Liver (tissue), 8 donors: ENCODE measurements at regions not wholly inside any gene's neighbourhood (a gene's known extent, or its start where the extent isn't known, plus 50 kb on each side); places are given as distances from the start of the nearest gene placed in this dataset.

Experiments used
- DNase-seq: peaks from one replicate; pipeline ENCODE4 v3.0.0-alpha.2; 2017; ENCODE audit warnings: low spot score
- H3K27ac ChIP-seq, 2 donors: one replicate each; pipeline ENCODE4 v1.7.0; 2013; ENCODE audit warnings: inconsistent platforms in 2 of 2, low read length in 2 of 2, control low read depth in 1 of 2, low read depth in 1 of 2, mild to moderate bottlenecking in 1 of 2
- H3K27me3 ChIP-seq, 4 donors: one replicate each; pipeline versions ENCODE4 v1.6.1 to v1.7.0; 2013; ENCODE audit warnings: low read length in 3 of 4, inconsistent platforms in 1 of 4, mild to moderate bottlenecking in 1 of 4, moderate library complexity in 1 of 4; ENCODE audit not compliant: control insufficient read depth in 4 of 4, insufficient read depth in 4 of 4
- H3K36me3 ChIP-seq, 4 donors: one replicate each; pipeline versions ENCODE4 v1.6.1 to v1.7.0; 2013; ENCODE audit warnings: low read length in 3 of 4, mild to moderate bottlenecking in 3 of 4, low read depth in 1 of 4, moderate library complexity in 1 of 4; ENCODE audit not compliant: control insufficient read depth in 4 of 4, insufficient read depth in 3 of 4
- H3K4me1 ChIP-seq, 4 donors: one replicate each; pipeline versions ENCODE4 v1.6.1 to v1.7.0; 2013; ENCODE audit warnings: low read length in 3 of 4, mild to moderate bottlenecking in 3 of 4, moderate library complexity in 1 of 4; ENCODE audit not compliant: control insufficient read depth in 4 of 4, insufficient read depth in 4 of 4
- H3K4me3 ChIP-seq, 3 donors: one replicate each; pipeline versions ENCODE4 v1.6.1 to v1.7.0; 2013; ENCODE audit warnings: low read length in 3 of 3, control low read depth in 1 of 3, low read depth in 1 of 3, mild to moderate bottlenecking in 1 of 3
- H3K9ac ChIP-seq, 2 donors: one replicate each; pipeline ENCODE4 v1.7.0; 2013; ENCODE audit warnings: low read length in 2 of 2, mild to moderate bottlenecking in 2 of 2, moderate library complexity in 2 of 2, control low read depth in 1 of 2, low read depth in 1 of 2
- H3K9me3 ChIP-seq, 4 donors: one replicate each; pipeline versions ENCODE4 v1.6.1 to v1.7.0; 2013; ENCODE audit warnings: low read length in 3 of 4; ENCODE audit not compliant: control insufficient read depth in 4 of 4
- ATF3 ChIP-seq: IDR thresholded peaks from 2 replicates; pipeline ENCODE4 v1.6.1; 2016; ENCODE audit warnings: antibody characterized with exemption
- CTCF ChIP-seq: fragments of 150-350 bp; IDR thresholded peaks from 2 replicates; pipeline ENCODE4 v1.5.1; 2017; ENCODE audit warnings: improper control_type of control experiment, low read depth, low read length; ENCODE audit not compliant: missing input control
- EGR1 ChIP-seq, 2 donors: IDR thresholded peaks; 2 replicates each; pipeline ENCODE4 v1.6.1; 2016 to 2018; ENCODE audit warnings: antibody characterized with exemption in 2 of 2, low read depth in 2 of 2
- FOXA2 ChIP-seq: IDR thresholded peaks from 2 replicates; pipeline ENCODE4 v1.6.1; 2016; ENCODE audit warnings: antibody characterized with exemption
- GABPA ChIP-seq, 2 donors: IDR thresholded peaks in 1 of 2; conservative IDR thresholded peaks in 1 of 2; 2 replicates each; pipeline ENCODE4 v1.6.1; 2016; ENCODE audit warnings: antibody characterized with exemption in 2 of 2, mild to moderate bottlenecking in 1 of 2, moderate library complexity in 1 of 2
- HNF4A ChIP-seq, 2 donors: conservative IDR thresholded peaks; 2 replicates each; pipeline ENCODE4 v1.6.1; 2016; ENCODE audit warnings: antibody characterized with exemption in 2 of 2, mild to moderate bottlenecking in 2 of 2
- JUND ChIP-seq, 2 donors: IDR thresholded peaks; 2 replicates each; pipeline ENCODE4 v1.6.1; 2016; ENCODE audit warnings: antibody characterized with exemption in 2 of 2
- MAX ChIP-seq: IDR thresholded peaks from 2 replicates; pipeline ENCODE4 v1.6.1; 2016; ENCODE audit warnings: antibody characterized with exemption
- RAD21 ChIP-seq, 2 donors: IDR thresholded peaks; 2 replicates each; pipeline ENCODE4 v1.6.1; 2016; ENCODE audit warnings: antibody characterized with exemption in 2 of 2, mild to moderate bottlenecking in 2 of 2
- RXRA ChIP-seq, 2 donors: IDR thresholded peaks; 2 replicates each; pipeline ENCODE4 v1.6.1; 2017 to 2018; ENCODE audit warnings: antibody characterized with exemption in 2 of 2, mild to moderate bottlenecking in 1 of 2
- SP1 ChIP-seq: IDR thresholded peaks from 2 replicates; pipeline ENCODE4 v1.6.1; 2018; ENCODE audit warnings: antibody characterized with exemption, mild to moderate bottlenecking
- TAF1 ChIP-seq: conservative IDR thresholded peaks from 2 replicates; pipeline ENCODE4 v1.6.1; 2016; ENCODE audit warnings: antibody characterized with exemption, mild to moderate bottlenecking
- YY1 ChIP-seq: IDR thresholded peaks from 2 replicates; pipeline ENCODE4 v1.6.1; 2016; ENCODE audit warnings: antibody characterized with exemption, mild to moderate bottlenecking
- WGBS: extraction: QIAGEN DNeasy Blood & Tissue Kit; methylation state at CpG from one replicate; pipeline ENCODE4 v1.1.7; 2013; 5-methylcytosine and 5-hydroxymethylcytosine counted together
- TF ChIP-seq, protein P1 (sequence below): IDR thresholded peaks from 2 replicates; pipeline ENCODE4 v1.6.1; 2016; ENCODE audit warnings: antibody characterized with exemption
- TF ChIP-seq, protein P2 (sequence below): IDR thresholded peaks from 2 replicates; pipeline ENCODE4 v1.6.1; 2016; ENCODE audit warnings: antibody characterized with exemption, mild to moderate bottlenecking
- donor health status: healthy.
- donor health status: healthy.
- donor health status: healthy.
- donor health status: healthy.
- donor health status: healthy.

DNA sequence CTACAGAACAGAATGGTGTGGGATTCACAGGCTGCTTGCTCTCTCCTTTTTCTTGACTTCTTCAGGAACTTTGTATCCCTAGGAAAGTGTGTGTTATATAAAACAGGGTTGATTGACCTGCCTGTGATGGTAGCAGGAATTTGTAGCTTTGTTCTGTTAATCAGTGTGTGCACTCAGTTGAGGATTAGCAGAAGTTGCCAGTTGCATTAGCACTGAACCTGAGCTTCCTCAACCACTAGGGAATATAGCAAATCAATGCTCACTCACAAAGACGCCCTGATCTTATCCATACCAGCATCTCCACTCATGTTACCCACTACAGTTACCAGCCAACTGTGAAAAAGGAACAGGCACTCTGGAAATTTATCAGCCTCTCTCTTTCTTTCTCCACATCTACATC lies 319.1 kb upstream of the EMCN start:
- no peak for DNase-seq
- Histone ChIP-seq H3K4me1 (peaks cover 0 to 12% (median 1%) of the 10 kb centered on the region in 4 donors), H3K9me3 (no peaks in the 10 kb centered on the region), H3K27ac (no peak overlapping the region), H3K9ac (no peak overlapping the region), H3K27me3 (no peaks in the 10 kb centered on the region), H3K4me3 (no peak overlapping the region), H3K36me3 (no peaks in the 10 kb centered on the region)
- TF ChIP-seq HNF4A (conservative IDR thresholded peaks at IDR 0.05) (no peak), RAD21 (IDR thresholded peaks at IDR 0.05) (no peak), SP1 (no peak), CTCF (no peak), ATF3 (no peak), MAX (no peak), TAF1 (no peak), FOXA2 (no peak), EGR1 (IDR thresholded peaks at IDR 0.05; ENCODE audit: low read depth in 2 of 2) (no peak), JUND (IDR thresholded peaks at IDR 0.05) (no peak)
- TF ChIP-seq, protein P1, sequence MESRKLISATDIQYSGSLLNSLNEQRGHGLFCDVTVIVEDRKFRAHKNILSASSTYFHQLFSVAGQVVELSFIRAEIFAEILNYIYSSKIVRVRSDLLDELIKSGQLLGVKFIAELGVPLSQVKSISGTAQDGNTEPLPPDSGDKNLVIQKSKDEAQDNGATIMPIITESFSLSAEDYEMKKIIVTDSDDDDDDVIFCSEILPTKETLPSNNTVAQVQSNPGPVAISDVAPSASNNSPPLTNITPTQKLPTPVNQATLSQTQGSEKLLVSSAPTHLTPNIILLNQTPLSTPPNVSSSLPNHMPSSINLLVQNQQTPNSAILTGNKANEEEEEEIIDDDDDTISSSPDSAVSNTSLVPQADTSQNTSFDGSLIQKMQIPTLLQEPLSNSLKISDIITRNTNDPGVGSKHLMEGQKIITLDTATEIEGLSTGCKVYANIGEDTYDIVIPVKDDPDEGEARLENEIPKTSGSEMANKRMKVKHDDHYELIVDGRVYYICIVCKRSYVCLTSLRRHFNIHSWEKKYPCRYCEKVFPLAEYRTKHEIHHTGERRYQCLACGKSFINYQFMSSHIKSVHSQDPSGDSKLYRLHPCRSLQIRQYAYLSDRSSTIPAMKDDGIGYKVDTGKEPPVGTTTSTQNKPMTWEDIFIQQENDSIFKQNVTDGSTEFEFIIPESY: no peak
- TF ChIP-seq, protein P2, sequence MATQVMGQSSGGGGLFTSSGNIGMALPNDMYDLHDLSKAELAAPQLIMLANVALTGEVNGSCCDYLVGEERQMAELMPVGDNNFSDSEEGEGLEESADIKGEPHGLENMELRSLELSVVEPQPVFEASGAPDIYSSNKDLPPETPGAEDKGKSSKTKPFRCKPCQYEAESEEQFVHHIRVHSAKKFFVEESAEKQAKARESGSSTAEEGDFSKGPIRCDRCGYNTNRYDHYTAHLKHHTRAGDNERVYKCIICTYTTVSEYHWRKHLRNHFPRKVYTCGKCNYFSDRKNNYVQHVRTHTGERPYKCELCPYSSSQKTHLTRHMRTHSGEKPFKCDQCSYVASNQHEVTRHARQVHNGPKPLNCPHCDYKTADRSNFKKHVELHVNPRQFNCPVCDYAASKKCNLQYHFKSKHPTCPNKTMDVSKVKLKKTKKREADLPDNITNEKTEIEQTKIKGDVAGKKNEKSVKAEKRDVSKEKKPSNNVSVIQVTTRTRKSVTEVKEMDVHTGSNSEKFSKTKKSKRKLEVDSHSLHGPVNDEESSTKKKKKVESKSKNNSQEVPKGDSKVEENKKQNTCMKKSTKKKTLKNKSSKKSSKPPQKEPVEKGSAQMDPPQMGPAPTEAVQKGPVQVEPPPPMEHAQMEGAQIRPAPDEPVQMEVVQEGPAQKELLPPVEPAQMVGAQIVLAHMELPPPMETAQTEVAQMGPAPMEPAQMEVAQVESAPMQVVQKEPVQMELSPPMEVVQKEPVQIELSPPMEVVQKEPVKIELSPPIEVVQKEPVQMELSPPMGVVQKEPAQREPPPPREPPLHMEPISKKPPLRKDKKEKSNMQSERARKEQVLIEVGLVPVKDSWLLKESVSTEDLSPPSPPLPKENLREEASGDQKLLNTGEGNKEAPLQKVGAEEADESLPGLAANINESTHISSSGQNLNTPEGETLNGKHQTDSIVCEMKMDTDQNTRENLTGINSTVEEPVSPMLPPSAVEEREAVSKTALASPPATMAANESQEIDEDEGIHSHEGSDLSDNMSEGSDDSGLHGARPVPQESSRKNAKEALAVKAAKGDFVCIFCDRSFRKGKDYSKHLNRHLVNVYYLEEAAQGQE: no peak
- 82% methylated on average over 1 of the region's 1 CpG for WGBS

- Histone ChIP-seq H3K27me3 (no peaks in the 10 kb centered on the region), H3K4me1 (peaks cover 0 to 5% (median 1%) of the 10 kb centered on the region in 4 donors), H3K36me3 (no peaks in the 10 kb centered on the region), H3K9ac (no peak overlapping the region), H3K27ac (no peak overlapping the region), H3K9me3 (no peaks in the 10 kb centered on the region), H3K4me3 (no peak overlapping the region)
- no peak for DNase-seq
- TF ChIP-seq RXRA (IDR thresholded peaks at IDR 0.05) (no peak), TAF1 (no peak), CTCF (no peak), GABPA (IDR thresholded peaks at IDR 0.05 in 1 of 2, conservative IDR thresholded peaks at IDR 0.05 in 1 of 2) (no peak), JUND (IDR thresholded peaks at IDR 0.05) (no peak), YY1 (no peak), MAX (no peak), ATF3 (no peak), RAD21 (IDR thresholded peaks at IDR 0.05) (no peak), HNF4A (conservative IDR thresholded peaks at IDR 0.05) (no peak), EGR1 (IDR thresholded peaks at IDR 0.05; ENCODE audit: low read depth in 2 of 2) (no peak)
- TF ChIP-seq, protein P2: no peak
Observed at GRCh38 chr4:100834616-100835015, 316.8 kb upstream of the EMCN start.
